Activated CD4-positive, alpha-beta T cell treated with anti-CD3 and anti-CD28 coated beads, Interleukin-2, amount 50 U/mL, for 24 hours (primary cell): ENCODE measurements at regions not wholly inside any gene's neighbourhood (a gene's known extent, or its start where the extent isn't known, plus 50 kb on each side); places are given as distances from the start of the nearest gene placed in this dataset.

Experiments used
- DNase-seq, 2 donors: peaks; one replicate each; pipeline ENCODE4 v3.0.0-alpha.2; 2020; ENCODE audit warnings: low read depth in 1 of 2, low spot score in 1 of 2

- no peak for DNase-seq
Observed at GRCh38 chr1:75984781-75985180, 52.6 kb upstream of the ASB17 start.

GRCh38 chr1:75985827-75986226 lies 53.6 kb upstream of the ASB17 start:
- DNase-seq: no peak

GRCh38 chr1:75986478-75986877 lies 54.3 kb upstream of the ASB17 start:
- no peak for DNase-seq

GRCh38 chr1:75989121-75989520 lies 56.9 kb upstream of the ASB17 start:
- no peak for DNase-seq

- no peak for DNase-seq
Observed at GRCh38 chr1:75990686-75991085, 58.5 kb upstream of the ASB17 start.

GRCh38 chr1:75991497-75992114 lies 59.4 kb upstream of the ASB17 start:
- peak; percentile 25 to 52 for DNase-seq

- no peak for DNase-seq
Observed at GRCh38 chr1:75992312-75992711, 60.1 kb upstream of the ASB17 start.

GRCh38 chr1:75993661-75994060 lies 61.5 kb upstream of the ASB17 start:
- no peak for DNase-seq

GRCh38 chr1:75996196-75996595 lies 64.0 kb upstream of the ASB17 start:
- no peak for DNase-seq

- no peak for DNase-seq
Observed at GRCh38 chr1:75999034-75999433, 66.8 kb upstream of the ASB17 start.

- DNase-seq: no peak
Observed at GRCh38 chr1:76003946-76004345, 70.6 kb upstream of the ST6GALNAC3 start.

- DNase-seq: no peak
Observed at GRCh38 chr1:76005765-76006164, 68.8 kb upstream of the ST6GALNAC3 start.

GRCh38 chr1:76006234-76006633 lies 68.3 kb upstream of the ST6GALNAC3 start:
- no peak for DNase-seq

GRCh38 chr1:76010802-76011201 lies 63.7 kb upstream of the ST6GALNAC3 start:
- no peak for DNase-seq

GRCh38 chr1:76012341-76013205 lies 62.0 kb upstream of the ST6GALNAC3 start:
- DNase-seq: no peak

- DNase-seq: no peak
Observed at GRCh38 chr1:76013206-76013581, 61.4 kb upstream of the ST6GALNAC3 start.

GRCh38 chr1:76015478-76016103 lies 59.0 kb upstream of the ST6GALNAC3 start:
- DNase-seq: no peak

GRCh38 chr1:76018045-76018444 lies 56.5 kb upstream of the ST6GALNAC3 start:
- no peak for DNase-seq

GRCh38 chr1:76021846-76022245 lies 52.7 kb upstream of the ST6GALNAC3 start:
- no peak for DNase-seq

GRCh38 chr1:76023669-76024435 lies 50.7 kb upstream of the ST6GALNAC3 start:
- DNase-seq: no peak
